ENCODE measurements at regions not wholly inside any gene's neighbourhood (a gene's known extent, or its start where the extent isn't known, plus 50 kb on each side); places are given as distances from the start of the nearest gene placed in this dataset.

DNA sequence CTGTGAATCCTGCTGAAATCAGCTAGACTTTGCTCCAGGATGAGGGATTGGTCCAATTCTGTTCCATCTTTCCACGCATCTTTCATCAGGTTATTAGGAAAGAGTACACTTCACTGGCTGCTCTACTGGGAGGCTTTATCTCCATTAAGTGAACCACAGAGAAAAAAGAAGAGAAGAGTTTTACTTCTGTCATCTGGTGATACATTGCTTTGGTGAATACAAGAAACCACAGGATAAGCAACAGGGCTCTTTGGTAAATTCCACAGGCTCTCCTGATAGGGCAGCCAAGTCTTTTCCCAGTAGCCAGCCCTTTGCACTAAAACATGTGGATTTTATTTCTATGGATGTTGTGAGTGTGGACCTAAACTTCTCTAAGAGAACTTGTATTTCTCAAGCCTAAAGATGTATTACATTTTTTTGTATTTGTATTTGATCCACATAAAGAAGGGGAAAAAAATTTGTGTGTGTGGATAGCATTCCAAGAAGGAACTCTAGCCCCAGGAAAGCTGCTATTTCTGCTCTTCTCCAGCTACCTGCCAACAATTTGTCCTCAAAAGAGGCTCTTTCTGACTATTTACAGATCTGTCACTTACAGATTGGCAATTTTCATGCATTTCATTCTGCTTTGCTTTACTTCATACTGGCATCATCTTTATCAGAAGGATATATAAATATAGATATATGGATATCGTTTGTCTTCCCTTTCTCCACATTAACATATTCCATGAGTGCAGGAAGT is 1117.6 kb upstream of the TMEM132C start:
- TF ChIP-seq TAF1 (IDR thresholded peaks at IDR 0.05; ENCODE audit: low read depth) (no peak), YY1 (IDR thresholded peaks at IDR 0.05; ENCODE audit: low read depth) (no peak), FOXM1 (IDR thresholded peaks at IDR 0.05; ENCODE audit: borderline replicate concordance, low read depth) (no peak)
